Peyer's patch (tissue), 4 donors: ENCODE measurements at regions not wholly inside any gene's neighbourhood (a gene's known extent, or its start where the extent isn't known, plus 50 kb on each side); places are given as distances from the start of the nearest gene placed in this dataset.

Experiments used
- CTCF ChIP-seq, 6 experiments: fragments of 450-650 bp in 4 of 6; fragments of 200-600 bp in 2 of 6; sonication (generic) in 1 of 6; IDR thresholded peaks; one replicate each; pipeline ENCODE4 v1.5.1; 2017 to 2019; ENCODE audit warnings: antibody characterized with exemption in 6 of 6, mild to moderate bottlenecking in 3 of 6, moderate library complexity in 1 of 6
- POLR2A ChIP-seq, 2 donors: fragments of 450-650 bp; IDR thresholded peaks; one replicate each; pipeline ENCODE4 v1.5.1; 2017; ENCODE audit warnings: antibody characterized with exemption in 2 of 2, mild to moderate bottlenecking in 2 of 2, moderate library complexity in 2 of 2

GRCh38 chr14:88941414-88941813 lies 117.0 kb downstream of the TTC8 start:
- TF ChIP-seq POLR2A (IDR thresholded peaks at IDR 0.05) (no peak), CTCF (IDR thresholded peaks at IDR 0.05) (no peak)
